Mesothelial cell of epicardium (in vitro differentiated cells): ENCODE measurements at regions not wholly inside any gene's neighbourhood (a gene's known extent, or its start where the extent isn't known, plus 50 kb on each side); places are given as distances from the start of the nearest gene placed in this dataset.

Source experiments
- DNase-seq, 2 experiments: peaks; one replicate each; pipeline ENCODE4 v3.0.0; 2021; ENCODE audit warnings: low spot score in 2 of 2; ENCODE audit not compliant: unreplicated experiment in 2 of 2
- H3K27ac Mint-ChIP-seq: 2 replicates; pipeline ENCODE4 v1.8.0; 2021; ENCODE audit warnings: mixed read lengths
- H3K27me3 Mint-ChIP-seq: 2 replicates; pipeline ENCODE4 v1.8.0; 2021; ENCODE audit warnings: low read depth, mixed read lengths
- H3K36me3 Mint-ChIP-seq: 2 replicates; pipeline ENCODE4 v1.8.0; 2021; ENCODE audit warnings: mixed read lengths
- H3K4me1 Mint-ChIP-seq: 2 replicates; pipeline ENCODE4 v1.8.0; 2021; ENCODE audit warnings: mixed read lengths
- H3K4me3 Mint-ChIP-seq: 2 replicates; pipeline ENCODE4 v1.8.0; 2021; ENCODE audit warnings: mild to moderate bottlenecking, moderate library complexity, mixed read lengths
- H3K9me3 Mint-ChIP-seq: 2 replicates; pipeline ENCODE4 v1.8.0; 2021; ENCODE audit warnings: mixed read lengths
- CTCF ChIP-seq: fragments of 200-600 bp; sonication (generic); IDR thresholded peaks from one replicate; pipeline ENCODE4 v1.5.0; 2021; ENCODE audit warnings: antibody characterized with exemption; ENCODE audit not compliant: unreplicated experiment

DNA sequence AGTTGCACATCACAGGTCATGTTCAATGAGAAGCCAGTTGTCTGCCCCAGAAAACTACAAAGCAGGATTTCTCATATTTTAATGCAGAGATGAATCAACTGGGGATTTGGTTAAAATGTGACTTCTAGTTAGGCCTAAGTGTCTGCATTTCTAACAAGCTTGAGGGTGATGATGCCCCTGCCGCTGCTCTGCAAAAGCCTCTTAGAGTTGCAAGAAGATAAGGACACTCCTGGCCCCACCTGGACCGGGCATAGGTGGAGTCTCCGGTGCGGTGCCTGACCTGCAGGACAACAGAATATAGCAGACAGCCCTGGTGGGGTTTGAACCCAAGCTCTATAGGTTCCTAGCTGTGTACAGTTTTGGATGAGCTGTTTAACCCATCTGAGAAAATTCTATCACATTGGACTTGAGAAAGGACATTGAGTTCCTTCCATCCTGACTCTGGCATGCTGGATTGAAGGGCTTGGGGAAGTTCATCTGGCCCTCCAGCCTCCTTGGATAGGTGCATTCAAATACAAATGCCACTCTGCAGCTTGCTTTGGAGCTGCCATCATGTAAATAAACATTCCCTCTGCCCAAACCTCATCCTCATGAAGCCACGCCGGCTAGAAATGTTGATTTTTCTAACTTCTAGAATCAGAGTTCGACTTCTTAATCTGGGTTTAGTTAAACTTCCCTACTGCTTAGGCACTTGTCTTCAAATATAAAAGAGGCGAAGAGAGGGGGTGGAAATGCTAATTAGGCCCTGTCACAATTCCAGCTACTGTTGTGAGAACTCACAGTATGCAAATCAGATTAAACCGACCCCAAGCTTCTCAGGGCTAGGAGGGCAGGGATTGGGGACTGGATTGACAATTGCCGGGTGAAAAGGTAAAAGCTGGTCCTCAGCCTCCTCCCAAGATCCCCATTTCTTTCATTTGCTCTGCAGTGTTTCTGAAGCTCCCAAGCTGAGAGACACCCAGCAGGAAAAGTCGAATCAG is 1225.6 kb downstream of the VRK1 start:
- Mint-ChIP-seq H3K4me1 (no peaks in the 10 kb centered on the region), H3K36me3 (no peaks in the 10 kb centered on the region), H3K27me3 (peaks cover 52% of the 10 kb centered on the region), H3K4me3 (no peak overlapping the region), H3K9me3 (no peaks in the 10 kb centered on the region), H3K27ac (no peak overlapping the region)
- DNase-seq = no peak
- no peak for TF ChIP-seq CTCF

DNA sequence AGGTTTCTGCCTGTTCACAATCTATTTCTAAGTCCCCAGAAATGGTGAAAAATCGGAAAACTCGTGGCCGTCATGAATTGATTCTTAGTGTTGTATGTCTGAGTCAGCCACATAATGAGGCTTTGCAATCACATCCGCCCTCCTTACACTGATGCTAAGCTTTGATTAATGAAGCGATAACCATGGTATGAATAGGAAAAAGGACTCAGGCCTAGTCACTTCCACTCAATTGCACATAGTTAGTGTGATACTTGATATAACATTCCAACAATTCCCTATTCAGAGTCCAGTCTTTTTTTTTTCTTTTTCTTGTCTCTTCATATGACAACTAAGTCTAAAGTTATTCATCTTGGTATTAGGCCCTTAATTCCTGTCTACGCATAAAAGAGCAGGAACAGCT is 1231.0 kb downstream of the VRK1 start:
- Mint-ChIP-seq H3K9me3 (peaks cover 12% of the 10 kb centered on the region), H3K27me3 (peaks cover 22% of the 10 kb centered on the region), H3K4me1 (peaks cover 8% of the 10 kb centered on the region), H3K27ac (no peak overlapping the region), H3K36me3 (peaks cover 4% of the 10 kb centered on the region), H3K4me3 (no peak overlapping the region)
- no peak for TF ChIP-seq CTCF
- no peak for DNase-seq

DNA sequence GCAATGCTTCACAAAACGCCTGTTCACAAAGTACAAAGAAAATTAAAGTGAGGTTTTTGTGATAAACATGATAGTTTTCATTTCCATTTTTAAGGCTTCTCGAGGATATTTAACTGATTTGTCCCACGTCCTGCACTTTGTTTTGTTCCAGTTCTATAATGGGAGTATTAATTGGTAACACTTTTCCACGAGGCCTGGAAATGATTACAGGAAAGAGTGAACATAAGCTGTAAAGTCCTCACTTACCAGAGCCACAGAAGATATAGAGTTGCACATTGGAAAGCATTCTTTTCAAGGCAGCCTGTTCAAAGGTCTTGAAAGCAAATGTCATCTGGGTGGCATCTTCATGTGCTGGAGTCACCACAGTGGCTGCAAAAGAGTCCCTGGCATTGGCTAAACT is 1236.6 kb downstream of the BCL11B start:
- Mint-ChIP-seq H3K4me1 (peaks cover 6% of the 10 kb centered on the region), H3K27ac (no peak overlapping the region), H3K27me3 (peaks cover 3% of the 10 kb centered on the region), H3K36me3 (peaks cover 4% of the 10 kb centered on the region), H3K9me3 (peaks cover 12% of the 10 kb centered on the region), H3K4me3 (no peak overlapping the region)
- no peak for TF ChIP-seq CTCF
- DNase-seq = no peak

GRCh38 chr14:98037831-98038230 is 1234.2 kb downstream of the BCL11B start:
- TF ChIP-seq CTCF = no peak
- DNase-seq = no peak
- Mint-ChIP-seq H3K27me3 (peaks cover 3% of the 10 kb centered on the region), H3K9me3 (peaks cover 8% of the 10 kb centered on the region), H3K27ac (no peak overlapping the region), H3K4me1 (no peaks in the 10 kb centered on the region), H3K36me3 (no peaks in the 10 kb centered on the region), H3K4me3 (no peak overlapping the region)

DNA sequence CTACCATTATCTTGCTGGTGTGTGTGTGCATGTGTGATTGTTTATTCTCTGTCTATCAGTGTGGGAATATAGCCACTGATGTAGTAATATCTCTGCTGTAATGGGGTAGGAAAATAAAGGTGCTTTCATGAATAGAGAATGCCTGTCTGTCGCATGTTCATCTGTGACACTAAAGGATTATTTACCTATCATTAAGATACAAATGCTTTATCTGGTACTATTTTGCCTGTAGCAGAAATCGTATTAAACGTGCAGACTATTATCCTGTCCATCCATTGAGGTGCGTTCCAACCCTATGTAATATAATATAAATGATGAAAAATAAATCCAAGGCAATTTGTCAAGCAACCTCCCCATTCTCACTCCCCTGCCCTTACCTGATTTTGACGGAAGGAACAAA is 1215.1 kb downstream of the BCL11B start:
- Mint-ChIP-seq H3K36me3 (no peaks in the 10 kb centered on the region), H3K9me3 (peaks cover 4% of the 10 kb centered on the region), H3K27me3 (peaks cover 21% of the 10 kb centered on the region), H3K4me1 (no peaks in the 10 kb centered on the region), H3K4me3 (no peak overlapping the region), H3K27ac (no peak overlapping the region)
- no peak for DNase-seq
- no peak for TF ChIP-seq CTCF
